HCT116 (cell line): ENCODE measurements at regions not wholly inside any gene's neighbourhood (a gene's known extent, or its start where the extent isn't known, plus 50 kb on each side); places are given as distances from the start of the nearest gene placed in this dataset.

ENCODE experiments used
- ATAC-seq: fragments of 200-7000 bp; cut with Tn5 transposase; 2 replicates; pipeline ENCODE4 v1.9.1; 2020; ENCODE audit warnings: mild to moderate bottlenecking, moderate library complexity
- BruUV-seq: library from RNA; stranded (reverse); fragments of 400-500 nt; replicated peaks from 2 replicates; lab custom pipeline; 2021; lab: Mats Ljungman, UMichigan
- CTCF ChIA-PET: fragments of 300-600 bp; sonication (Branson Sonifier 250); formaldehyde crosslinking; loops from one replicate; lab custom pipeline; 2021; ENCODE audit warnings: antibody characterized with exemption; lab: Charles Lee
- POLR2A ChIA-PET: fragments of 300-600, 350-600 bp; sonication (Branson Sonifier 250); formaldehyde crosslinking; loops from one replicate; lab custom pipeline; 2021; ENCODE audit warnings: antibody characterized with exemption; lab: Charles Lee
- RAD21 ChIA-PET, 2 experiments: fragments of 300-600 bp; sonication (Branson Sonifier 250); formaldehyde crosslinking; loops; one replicate each; lab custom pipeline; 2023; ENCODE audit warnings: low total read pairs in 2 of 2; ENCODE audit not compliant: uncharacterized antibody in 2 of 2, unreplicated experiment in 2 of 2, low non-redundant PET in 1 of 2; lab: Charles Lee
- DNase-seq: peaks from one replicate; pipeline ENCODE4 v3.0.0-alpha.2; 2010; ENCODE audit warnings: low read depth, low spot score
- H2AFZ ChIP-seq: fragments of 200-600 bp; shearing (Covaris generic), sonication (generic); 2 replicates; pipeline ENCODE4 v1.6.1; 2017; ENCODE audit warnings: low read depth, mixed run types, mixed read lengths, antibody characterized with exemption, low read length; ENCODE audit not compliant: poor library complexity, severe bottlenecking
- H3K27ac ChIP-seq: 2 replicates; pipeline ENCODE4 v1.5.1; 2012; ENCODE audit warnings: low read depth, low read length
- H3K27me3 ChIP-seq: fragments of 200-600 bp; sonication (generic); 2 replicates; pipeline ENCODE4 v1.6.1; 2016; ENCODE audit warnings: mixed run types, low read length, mixed read lengths; ENCODE audit not compliant: insufficient read depth
- H3K36me3 ChIP-seq, 2 experiments: fragments of 200-500 bp in 1 of 2; fragments of 200-600 bp in 1 of 2; sonication (Bioruptor generic) in 1 of 2; sonication (generic) in 1 of 2; 2 replicates each; pipeline versions ENCODE4 v1.5.1 to v1.6.1; 2014 to 2016; ENCODE audit warnings: low read length in 2 of 2, inconsistent platforms in 1 of 2, mixed read lengths in 1 of 2, mixed run types in 1 of 2; ENCODE audit not compliant: insufficient read depth in 2 of 2, control insufficient read depth in 1 of 2
- H3K4me1 ChIP-seq, 2 experiments: fragments of 200-600 bp in 1 of 2; sonication (generic) in 1 of 2; 2 replicates each; pipeline versions ENCODE4 v1.5.1 to v1.6.1; 2012 to 2017; ENCODE audit warnings: low read length in 2 of 2, inconsistent platforms in 1 of 2, mild to moderate bottlenecking in 1 of 2, mixed read lengths in 1 of 2, mixed run types in 1 of 2, moderate library complexity in 1 of 2; ENCODE audit not compliant: insufficient read depth in 2 of 2, control insufficient read depth in 1 of 2
- H3K4me2 ChIP-seq: fragments of 200-600 bp; sonication (generic); 2 replicates; pipeline ENCODE4 v1.6.1; 2017; ENCODE audit warnings: mixed run types, low read length, mixed read lengths
- H3K4me3 ChIP-seq, 2 experiments: fragments of 200-600 bp in 1 of 2; sonication (generic) in 1 of 2; replicated peaks in 1 of 2; 2 replicates each; pipeline ENCODE4 v1.5.1; 2011 to 2016; ENCODE audit warnings: low read length in 2 of 2, control low read depth in 1 of 2, low read depth in 1 of 2, mild to moderate bottlenecking in 1 of 2, mixed read lengths in 1 of 2, mixed run types in 1 of 2
- H3K79me2 ChIP-seq: fragments of 200-600 bp; sonication (generic); 2 replicates; pipeline ENCODE4 v1.6.1; 2017; ENCODE audit warnings: mild to moderate bottlenecking, mixed run types, low read length, moderate library complexity, mixed read lengths; ENCODE audit not compliant: insufficient read depth
- H3K9ac ChIP-seq: fragments of 200-600 bp; sonication (generic); 2 replicates; pipeline ENCODE4 v1.6.1; 2016; ENCODE audit warnings: low read length, mixed read lengths
- H3K9me2 ChIP-seq: fragments of 200-600 bp; sonication (generic), shearing (Covaris generic); 2 replicates; pipeline ENCODE4 v1.6.1; 2017; ENCODE audit warnings: mixed run types, mild to moderate bottlenecking, moderate library complexity; ENCODE audit not compliant: insufficient read depth
- H3K9me3 ChIP-seq, 2 experiments: fragments of 200-500 bp in 1 of 2; fragments of 200-600 bp in 1 of 2; sonication (Bioruptor generic) in 1 of 2; sonication (generic) in 1 of 2; 2 replicates each; pipeline ENCODE4 v1.6.1; 2014 to 2017; ENCODE audit warnings: low read length in 2 of 2, mixed read lengths in 2 of 2, inconsistent platforms in 1 of 2, low read depth in 1 of 2, mild to moderate bottlenecking in 1 of 2, mixed run types in 1 of 2, moderate library complexity in 1 of 2; ENCODE audit not compliant: control insufficient read depth in 1 of 2, insufficient read depth in 1 of 2
- H4K20me1 ChIP-seq: fragments of 200-600 bp; sonication (generic), shearing (Covaris generic); 2 replicates; pipeline ENCODE4 v1.6.1; 2017; ENCODE audit warnings: mixed run types, mild to moderate bottlenecking, moderate library complexity; ENCODE audit not compliant: insufficient read depth
- ATF3 ChIP-seq: IDR thresholded peaks from 2 replicates; pipeline ENCODE4 v1.6.1; 2012
- CBX3 ChIP-seq: IDR thresholded peaks from 2 replicates; pipeline ENCODE4 v1.6.1; 2012; ENCODE audit warnings: low read depth
- CEBPB ChIP-seq: IDR thresholded peaks from 2 replicates; pipeline ENCODE4 v1.6.1; 2012; ENCODE audit warnings: low read depth
- ELF1 ChIP-seq: IDR thresholded peaks from 2 replicates; pipeline ENCODE4 v1.6.1; 2012; ENCODE audit warnings: low read depth, borderline replicate concordance
- EZH2phosphoT487 ChIP-seq: fragments of 200-600 bp; IDR thresholded peaks from 2 replicates; pipeline ENCODE4 v1.6.1; 2018; ENCODE audit warnings: antibody characterized with exemption, borderline replicate concordance
- FOSL1 ChIP-seq: IDR thresholded peaks from 2 replicates; pipeline ENCODE4 v1.6.1; 2012; ENCODE audit warnings: low read depth
- JUND ChIP-seq: IDR thresholded peaks from 2 replicates; pipeline ENCODE4 v1.6.1; 2012
- POLR2AphosphoS5 ChIP-seq: IDR thresholded peaks from 2 replicates; pipeline ENCODE4 v1.6.1; 2011; ENCODE audit warnings: mild to moderate bottlenecking, low read depth, low read length, moderate library complexity
- REST ChIP-seq: IDR thresholded peaks from 2 replicates; pipeline ENCODE4 v1.6.1; 2012; ENCODE audit warnings: low read depth
- SP1 ChIP-seq: IDR thresholded peaks from 2 replicates; pipeline ENCODE4 v1.6.1; 2012; ENCODE audit warnings: low read depth
- SRF ChIP-seq: IDR thresholded peaks from 2 replicates; pipeline ENCODE4 v1.6.1; 2012; ENCODE audit warnings: low read depth
- YY1 ChIP-seq: IDR thresholded peaks from 2 replicates; pipeline ENCODE4 v1.6.1; 2011; ENCODE audit warnings: low read length, low read depth, moderate library complexity, mild to moderate bottlenecking; ENCODE audit not compliant: insufficient replicate concordance; ENCODE audit errors: extremely low read depth
- ZBTB33 ChIP-seq: IDR thresholded peaks from 2 replicates; pipeline ENCODE4 v1.6.1; 2011; ENCODE audit warnings: mild to moderate bottlenecking, low read length, moderate library complexity; ENCODE audit not compliant: insufficient replicate concordance; ENCODE audit errors: extremely low read depth
- ZFX ChIP-seq: fragments of 450-650 bp; IDR thresholded peaks from 2 replicates; pipeline ENCODE4 v1.6.1; 2017
- ZNF274 ChIP-seq: fragments of 200-500 bp; sonication (Bioruptor generic); IDR thresholded peaks from 2 replicates; pipeline ENCODE4 v1.6.1; 2014; ENCODE audit warnings: mild to moderate bottlenecking, low read depth, low read length, inconsistent platforms
- intact Hi-C: fragments of 100-400 bp; cut with micrococcal nuclease; formaldehyde crosslinking; loops from 2 replicates; pipeline ENCODE4 v1.10.0; 2022
- TF ChIP-seq, protein P1 (sequence below), 3 experiments: fragments of 200-600 bp in 1 of 3; sonication (generic) in 1 of 3; IDR thresholded peaks in 2 of 3; conservative IDR thresholded peaks in 1 of 3; 2 replicates each; pipeline ENCODE4 v1.5.1; 2012 to 2017; ENCODE audit warnings: low read depth in 2 of 3, low read length in 2 of 3, antibody characterized with exemption in 1 of 3, borderline replicate concordance in 1 of 3, control low read depth in 1 of 3, mild to moderate bottlenecking in 1 of 3, mixed read lengths in 1 of 3, mixed run types in 1 of 3, moderate library complexity in 1 of 3; ENCODE audit not compliant: insufficient read depth in 1 of 3

- TF ChIP-seq POLR2AphosphoS5 (no peak), FOSL1 (no peak), ELF1 (no peak)
- TF ChIP-seq, all 23 proteins: peak for 0
Measured at GRCh38 chr20:39381595-39381994, 419.5 kb downstream of the DHX35 start (continued).

- Histone ChIP-seq H3K4me1 (no peaks in the 10 kb centered on the region), H3K36me3 (no peaks in the 10 kb centered on the region), H3K9me2 (no peaks in the 10 kb centered on the region), H3K79me2 (no peaks in the 10 kb centered on the region), H3K27me3 (no peaks in the 10 kb centered on the region), H4K20me1 (no peaks in the 10 kb centered on the region), H2AFZ (no peak overlapping the region), H3K9me3 (no peaks in the 10 kb centered on the region), H3K9ac (no peak overlapping the region), H3K4me2 (no peak overlapping the region), H3K27ac (no peak overlapping the region), H3K4me3 (no peak overlapping the region)
- ATAC-seq = no peak
- CTCF ChIA-PET = no interaction called here
- RAD21 ChIA-PET = no interaction called here
- POLR2A ChIA-PET = no interaction called here
- intact Hi-C loops = no loop called here
- DNase-seq = no peak
- no TSS peak for BruUV-seq
- TF ChIP-seq ATF3 (no peak), CBX3 (no peak), ZFX (no peak), CEBPB (no peak), POLR2AphosphoS5 (no peak), REST (no peak), YY1 (no peak), EZH2phosphoT487 (no peak), SP1 (no peak), ZBTB33 (no peak), JUND (no peak), ZNF274 (no peak), SRF (no peak), FOSL1 (no peak)
- TF ChIP-seq, protein P1, sequence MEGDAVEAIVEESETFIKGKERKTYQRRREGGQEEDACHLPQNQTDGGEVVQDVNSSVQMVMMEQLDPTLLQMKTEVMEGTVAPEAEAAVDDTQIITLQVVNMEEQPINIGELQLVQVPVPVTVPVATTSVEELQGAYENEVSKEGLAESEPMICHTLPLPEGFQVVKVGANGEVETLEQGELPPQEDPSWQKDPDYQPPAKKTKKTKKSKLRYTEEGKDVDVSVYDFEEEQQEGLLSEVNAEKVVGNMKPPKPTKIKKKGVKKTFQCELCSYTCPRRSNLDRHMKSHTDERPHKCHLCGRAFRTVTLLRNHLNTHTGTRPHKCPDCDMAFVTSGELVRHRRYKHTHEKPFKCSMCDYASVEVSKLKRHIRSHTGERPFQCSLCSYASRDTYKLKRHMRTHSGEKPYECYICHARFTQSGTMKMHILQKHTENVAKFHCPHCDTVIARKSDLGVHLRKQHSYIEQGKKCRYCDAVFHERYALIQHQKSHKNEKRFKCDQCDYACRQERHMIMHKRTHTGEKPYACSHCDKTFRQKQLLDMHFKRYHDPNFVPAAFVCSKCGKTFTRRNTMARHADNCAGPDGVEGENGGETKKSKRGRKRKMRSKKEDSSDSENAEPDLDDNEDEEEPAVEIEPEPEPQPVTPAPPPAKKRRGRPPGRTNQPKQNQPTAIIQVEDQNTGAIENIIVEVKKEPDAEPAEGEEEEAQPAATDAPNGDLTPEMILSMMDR (IDR thresholded peaks at IDR 0.05 in 2 of 3, conservative IDR thresholded peaks at IDR 0.05 in 1 of 3; ENCODE audit: borderline replicate concordance in 1 of 3, insufficient read depth in 1 of 3, low read depth in 2 of 3, low read length in 2 of 3) = no peak
- TF ChIP-seq, all 23 proteins: peak for 0
Measured at GRCh38 chr20:39378776-39379175, 416.6 kb downstream of the DHX35 start.
